GM19099 (cell line): ENCODE measurements at regions not wholly inside any gene's neighbourhood (a gene's known extent, or its start where the extent isn't known, plus 50 kb on each side); places are given as distances from the start of the nearest gene placed in this dataset.

Source experiments
- POLR2A ChIP-seq: IDR thresholded peaks from 3 replicates; pipeline ENCODE4 v1.6.1; 2011; ENCODE audit warnings: low read depth; ENCODE audit not compliant: insufficient read length; ENCODE audit errors: extremely low read depth

DNA sequence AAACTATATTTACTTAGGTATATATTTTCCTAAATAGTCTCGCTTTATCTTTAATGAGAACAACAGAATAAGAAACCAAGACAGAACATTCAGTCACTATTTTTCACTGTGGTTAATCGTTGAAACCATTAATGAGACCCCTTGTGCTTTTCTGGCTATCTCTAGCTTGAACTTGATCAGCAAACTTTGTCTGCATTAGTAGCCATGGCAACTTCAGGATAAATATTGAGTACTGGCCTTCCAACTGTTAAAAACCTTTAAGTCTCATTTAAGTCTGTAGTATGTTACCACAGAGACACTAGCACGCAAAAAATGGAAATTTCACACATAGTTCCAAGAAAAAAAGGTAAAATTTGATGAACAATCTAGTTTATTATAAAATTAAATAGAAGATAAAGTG is 946.0 kb downstream of the SLITRK5 start:
- no peak for TF ChIP-seq POLR2A

DNA sequence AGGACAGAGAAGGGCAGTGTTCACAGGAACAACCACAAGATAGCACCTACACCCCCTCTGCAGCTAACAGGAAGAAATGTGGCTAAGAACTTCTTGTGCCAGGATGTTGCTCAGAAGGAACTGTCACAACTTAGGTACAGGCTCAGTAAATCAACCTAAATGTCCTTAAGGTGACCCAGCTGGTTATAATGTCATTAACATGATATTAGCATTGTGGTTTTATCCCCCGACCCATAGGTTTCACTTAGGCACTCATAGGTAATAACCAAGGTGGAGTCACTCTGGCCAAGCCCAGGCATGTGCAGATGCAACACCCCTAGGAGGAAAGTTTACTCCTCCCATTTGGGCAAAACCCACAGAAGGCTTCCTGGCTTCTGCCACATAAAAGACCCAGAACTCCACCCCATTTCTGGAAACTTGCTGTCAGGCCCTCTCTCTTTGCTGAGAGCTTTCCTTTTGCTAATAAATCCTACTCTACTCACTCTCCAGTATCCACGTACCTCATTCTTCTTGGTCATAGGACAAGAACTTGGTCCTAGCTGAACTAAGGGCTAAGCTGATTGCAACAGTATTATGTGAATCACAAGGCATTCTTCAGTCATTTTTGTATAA is 951.3 kb downstream of the SLITRK5 start:
- TF ChIP-seq POLR2A = no peak

GRCh38 chr13:88623150-88623549 is 952.0 kb downstream of the SLITRK5 start:
- no peak for TF ChIP-seq POLR2A

- TF ChIP-seq POLR2A = no peak
Observed at GRCh38 chr13:88627071-88627470, 955.9 kb downstream of the SLITRK5 start.

DNA sequence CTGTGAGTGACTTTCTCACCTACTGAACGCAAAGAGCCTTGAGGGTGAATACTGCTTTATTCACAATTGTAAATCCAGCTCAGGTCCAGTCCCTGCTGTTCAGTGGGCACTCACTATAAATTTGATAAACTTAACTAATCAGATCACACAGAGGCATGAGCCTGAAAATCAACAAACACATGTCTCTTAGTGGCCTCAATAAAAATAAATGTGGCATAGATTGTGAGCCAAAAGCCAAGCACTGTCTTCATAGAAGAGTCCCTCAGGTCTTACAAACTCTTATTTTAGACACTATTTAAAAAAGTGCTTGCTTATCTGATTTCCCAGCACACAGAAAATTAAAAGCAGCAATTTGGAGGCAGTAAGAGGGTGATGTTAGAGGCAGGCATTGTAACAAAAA is 957.7 kb downstream of the SLITRK5 start:
- TF ChIP-seq POLR2A = no peak

GRCh38 chr13:88637935-88638334 is 966.8 kb downstream of the SLITRK5 start:
- no peak for TF ChIP-seq POLR2A

DNA sequence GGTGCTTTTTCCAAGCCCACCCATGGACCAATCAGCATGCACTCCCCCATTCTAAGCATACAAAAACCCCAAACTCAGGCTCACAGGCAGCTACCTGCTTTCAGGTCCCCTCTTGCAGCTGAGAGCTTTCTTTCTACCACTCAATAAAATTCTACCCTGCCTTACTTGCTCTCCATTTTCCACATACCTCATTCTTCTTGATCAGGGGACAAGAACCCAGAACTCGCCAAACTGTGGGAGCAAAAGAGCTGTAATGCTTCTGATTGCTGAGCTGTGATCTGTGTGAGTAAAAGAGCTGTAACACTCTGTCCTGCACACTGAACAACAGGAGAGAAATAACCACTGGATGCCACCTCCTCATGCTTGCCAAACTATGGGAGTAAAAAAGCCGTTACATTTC is 972.1 kb downstream of the SLITRK5 start:
- TF ChIP-seq POLR2A = no peak

GRCh38 chr13:88648598-88649373 is 977.6 kb downstream of the SLITRK5 start:
- TF ChIP-seq POLR2A = no peak

GRCh38 chr13:88649855-88650254 is 978.7 kb downstream of the SLITRK5 start:
- no peak for TF ChIP-seq POLR2A

DNA sequence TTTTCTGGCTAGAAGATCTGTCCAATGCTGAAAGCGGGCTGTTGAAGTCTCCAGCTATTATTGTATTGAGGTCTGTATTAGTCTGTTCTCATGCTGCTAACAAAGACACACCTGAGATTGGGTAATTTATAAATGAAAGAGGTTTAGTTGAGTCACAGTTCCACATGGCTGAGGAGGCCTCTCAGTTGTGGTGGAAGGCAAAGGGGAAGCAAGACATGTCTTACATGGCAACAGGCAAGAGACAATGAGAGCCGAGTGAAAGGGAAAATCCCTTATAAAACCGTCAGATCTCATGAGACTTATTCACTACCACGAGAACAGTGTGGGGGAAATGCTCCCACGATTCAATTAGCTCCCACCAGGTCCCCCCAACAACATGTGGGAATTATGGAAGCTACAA is 980.4 kb downstream of the SLITRK5 start:
- no peak for TF ChIP-seq POLR2A

DNA sequence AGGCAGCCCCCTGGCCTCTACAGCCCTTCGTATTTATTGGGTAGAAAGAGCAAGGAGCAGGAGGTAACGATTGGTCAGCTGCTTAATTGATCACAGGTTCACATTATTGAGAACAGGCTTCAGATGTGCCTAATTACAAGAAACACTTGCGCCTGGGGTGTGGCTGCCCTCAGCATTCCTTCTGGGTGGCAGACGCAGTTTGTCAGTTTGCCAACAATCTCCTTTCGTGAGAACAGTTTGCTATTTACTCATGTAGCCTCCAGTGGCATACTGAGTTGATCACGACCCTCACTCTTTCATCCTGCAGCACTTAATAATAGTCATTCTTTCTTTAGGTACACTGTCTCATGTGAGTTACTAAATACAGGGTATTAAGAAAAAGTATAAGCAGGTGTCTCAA is 985.6 kb downstream of the SLITRK5 start:
- TF ChIP-seq POLR2A = no peak

- no peak for TF ChIP-seq POLR2A
Observed at GRCh38 chr13:88670509-88670908, 999.3 kb downstream of the SLITRK5 start.

GRCh38 chr13:88674841-88675240 is 1003.7 kb downstream of the SLITRK5 start:
- TF ChIP-seq POLR2A = no peak

GRCh38 chr13:88675347-88675996 is 1004.3 kb downstream of the SLITRK5 start:
- no peak for TF ChIP-seq POLR2A

- no peak for TF ChIP-seq POLR2A
Observed at GRCh38 chr13:88676016-88676415, 1004.8 kb downstream of the SLITRK5 start.

DNA sequence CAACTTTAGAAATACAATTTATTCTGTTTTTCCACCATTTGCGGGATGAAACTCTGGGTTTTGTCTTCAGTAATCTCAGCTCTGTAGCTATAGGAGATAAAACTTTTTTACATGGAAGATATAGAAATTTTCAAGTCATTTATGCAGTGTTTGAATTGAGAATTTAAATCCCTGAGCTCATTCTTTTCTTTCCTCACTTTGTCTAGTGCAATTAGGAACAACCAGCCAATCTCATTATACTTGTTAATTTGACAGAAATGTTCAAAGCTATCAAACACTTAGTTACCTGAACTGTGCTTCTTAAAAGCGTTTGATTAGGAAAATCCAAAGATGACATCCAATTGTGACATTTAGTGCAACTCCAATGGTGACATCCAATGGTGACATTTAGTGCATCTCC is 1014.3 kb downstream of the SLITRK5 start:
- TF ChIP-seq POLR2A = no peak
